ENCODE measurements at regions not wholly inside any gene's neighbourhood (a gene's known extent, or its start where the extent isn't known, plus 50 kb on each side); places are given as distances from the start of the nearest gene placed in this dataset.

DNA sequence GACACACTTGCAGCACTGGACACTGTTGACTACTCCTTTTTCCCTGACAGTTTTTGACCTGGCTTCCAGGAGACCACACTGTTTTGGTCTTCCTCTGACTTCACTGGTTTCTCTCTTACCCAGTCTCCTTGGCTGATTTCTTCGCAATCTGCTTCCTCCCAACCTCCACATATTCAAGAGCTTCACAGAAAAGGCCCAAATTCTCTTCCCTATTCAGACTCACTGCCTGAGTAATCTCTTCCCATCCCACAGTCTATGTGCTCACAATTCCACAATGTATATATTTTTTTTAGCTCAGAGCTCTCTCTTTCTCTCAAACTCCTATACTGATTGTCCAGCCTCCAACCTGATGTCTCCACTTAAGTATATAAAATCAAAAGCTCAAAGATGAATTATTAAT is 115.4 kb downstream of the SINHCAF start:
- TF ChIP-seq, protein P1, sequence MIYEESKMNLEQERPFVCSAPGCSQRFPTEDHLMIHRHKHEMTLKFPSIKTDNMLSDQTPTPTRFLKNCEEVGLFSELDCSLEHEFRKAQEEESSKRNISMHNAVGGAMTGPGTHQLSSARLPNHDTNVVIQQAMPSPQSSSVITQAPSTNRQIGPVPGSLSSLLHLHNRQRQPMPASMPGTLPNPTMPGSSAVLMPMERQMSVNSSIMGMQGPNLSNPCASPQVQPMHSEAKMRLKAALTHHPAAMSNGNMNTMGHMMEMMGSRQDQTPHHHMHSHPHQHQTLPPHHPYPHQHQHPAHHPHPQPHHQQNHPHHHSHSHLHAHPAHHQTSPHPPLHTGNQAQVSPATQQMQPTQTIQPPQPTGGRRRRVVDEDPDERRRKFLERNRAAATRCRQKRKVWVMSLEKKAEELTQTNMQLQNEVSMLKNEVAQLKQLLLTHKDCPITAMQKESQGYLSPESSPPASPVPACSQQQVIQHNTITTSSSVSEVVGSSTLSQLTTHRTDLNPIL (CRISPR knock-in tag; IDR thresholded peaks at IDR 0.05; ENCODE audit: low read depth): no peak
- TF ChIP-seq CSDC2 (CRISPR knock-in tag; IDR thresholded peaks at IDR 0.05): no peak
- TF ChIP-seq, protein P2, sequence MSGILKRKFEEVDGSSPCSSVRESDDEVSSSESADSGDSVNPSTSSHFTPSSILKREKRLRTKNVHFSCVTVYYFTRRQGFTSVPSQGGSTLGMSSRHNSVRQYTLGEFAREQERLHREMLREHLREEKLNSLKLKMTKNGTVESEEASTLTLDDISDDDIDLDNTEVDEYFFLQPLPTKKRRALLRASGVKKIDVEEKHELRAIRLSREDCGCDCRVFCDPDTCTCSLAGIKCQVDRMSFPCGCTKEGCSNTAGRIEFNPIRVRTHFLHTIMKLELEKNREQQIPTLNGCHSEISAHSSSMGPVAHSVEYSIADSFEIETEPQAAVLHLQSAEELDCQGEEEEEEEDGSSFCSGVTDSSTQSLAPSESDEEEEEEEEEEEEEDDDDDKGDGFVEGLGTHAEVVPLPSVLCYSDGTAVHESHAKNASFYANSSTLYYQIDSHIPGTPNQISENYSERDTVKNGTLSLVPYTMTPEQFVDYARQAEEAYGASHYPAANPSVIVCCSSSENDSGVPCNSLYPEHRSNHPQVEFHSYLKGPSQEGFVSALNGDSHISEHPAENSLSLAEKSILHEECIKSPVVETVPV (CRISPR knock-in tag; IDR thresholded peaks at IDR 0.05): no peak
- no peak for TF ChIP-seq OSR1 (CRISPR knock-in tag; IDR thresholded peaks at IDR 0.05)
- TF ChIP-seq, protein P3, sequence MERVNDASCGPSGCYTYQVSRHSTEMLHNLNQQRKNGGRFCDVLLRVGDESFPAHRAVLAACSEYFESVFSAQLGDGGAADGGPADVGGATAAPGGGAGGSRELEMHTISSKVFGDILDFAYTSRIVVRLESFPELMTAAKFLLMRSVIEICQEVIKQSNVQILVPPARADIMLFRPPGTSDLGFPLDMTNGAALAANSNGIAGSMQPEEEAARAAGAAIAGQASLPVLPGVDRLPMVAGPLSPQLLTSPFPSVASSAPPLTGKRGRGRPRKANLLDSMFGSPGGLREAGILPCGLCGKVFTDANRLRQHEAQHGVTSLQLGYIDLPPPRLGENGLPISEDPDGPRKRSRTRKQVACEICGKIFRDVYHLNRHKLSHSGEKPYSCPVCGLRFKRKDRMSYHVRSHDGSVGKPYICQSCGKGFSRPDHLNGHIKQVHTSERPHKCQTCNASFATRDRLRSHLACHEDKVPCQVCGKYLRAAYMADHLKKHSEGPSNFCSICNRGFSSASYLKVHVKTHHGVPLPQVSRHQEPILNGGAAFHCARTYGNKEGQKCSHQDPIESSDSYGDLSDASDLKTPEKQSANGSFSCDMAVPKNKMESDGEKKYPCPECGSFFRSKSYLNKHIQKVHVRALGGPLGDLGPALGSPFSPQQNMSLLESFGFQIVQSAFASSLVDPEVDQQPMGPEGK (CRISPR knock-in tag; IDR thresholded peaks at IDR 0.05; ENCODE audit: borderline replicate concordance): no peak
- no peak for TF ChIP-seq SNAI2 (CRISPR knock-in tag; IDR thresholded peaks at IDR 0.05)
- TF ChIP-seq ZNF565 (CRISPR knock-in tag; conservative IDR thresholded peaks at IDR 0.05; ENCODE audit: low read depth): no peak
- no peak for TF ChIP-seq ESRRG (CRISPR knock-in tag; IDR thresholded peaks at IDR 0.05)
- TF ChIP-seq ARNTL (CRISPR knock-in tag; IDR thresholded peaks at IDR 0.05; ENCODE audit: borderline replicate concordance, low read depth): no peak
- no peak for TF ChIP-seq TOX (CRISPR knock-in tag; IDR thresholded peaks at IDR 0.05; ENCODE audit: borderline replicate concordance)
- no peak for TF ChIP-seq TCF4 (CRISPR knock-in tag; IDR thresholded peaks at IDR 0.05; ENCODE audit: borderline replicate concordance)
- TF ChIP-seq GLIS3 (CRISPR knock-in tag; IDR thresholded peaks at IDR 0.05): no peak
- TF ChIP-seq BACH2 (CRISPR knock-in tag; IDR thresholded peaks at IDR 0.05; ENCODE audit: borderline replicate concordance): no peak
- no peak for ATAC-seq

DNA sequence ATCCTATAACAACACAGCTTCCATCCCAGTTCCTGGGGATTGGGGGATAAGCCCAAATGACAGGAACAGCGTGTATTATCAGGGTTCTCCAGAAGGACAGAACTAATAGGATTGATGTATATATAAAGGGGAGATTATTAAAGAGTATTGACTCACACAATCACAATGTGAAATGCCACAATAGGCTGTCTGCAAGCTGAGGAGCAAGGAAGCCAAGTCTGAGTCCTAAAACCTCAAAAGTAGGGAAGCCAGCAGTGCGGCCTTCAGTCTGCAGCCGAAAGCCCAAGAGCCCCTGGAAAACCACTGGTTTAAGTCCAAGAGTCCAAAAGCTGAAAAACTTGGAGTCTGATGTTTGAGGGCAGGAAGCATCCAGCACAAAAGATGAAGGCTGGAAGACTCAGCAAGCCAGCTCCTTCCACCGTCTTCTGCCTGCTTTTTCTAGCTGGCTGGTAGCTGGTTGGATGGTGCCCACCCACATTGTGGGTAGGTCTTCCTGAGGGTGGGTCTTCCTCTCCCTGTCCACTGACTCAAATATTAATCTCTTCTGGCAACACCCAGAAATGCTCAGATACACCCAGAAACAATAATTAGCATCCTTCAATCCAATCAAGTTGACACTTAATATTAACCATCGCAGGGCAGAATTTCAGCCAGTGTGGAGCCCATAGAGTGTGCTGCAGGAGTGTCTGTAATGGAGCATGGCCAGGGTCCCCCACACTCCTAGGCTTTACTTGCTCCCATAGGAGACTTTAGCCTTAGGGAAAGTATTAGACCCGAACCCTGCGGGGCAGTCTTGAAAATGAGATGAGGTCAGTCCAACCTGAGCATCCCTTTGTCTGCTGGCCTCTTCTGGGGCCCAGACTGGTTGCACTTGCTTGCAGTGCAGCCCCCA is 111.1 kb downstream of the SINHCAF start:
- no peak for ATAC-seq
- no peak for TF ChIP-seq SNAI2 (CRISPR knock-in tag; IDR thresholded peaks at IDR 0.05)
- TF ChIP-seq, protein P4, sequence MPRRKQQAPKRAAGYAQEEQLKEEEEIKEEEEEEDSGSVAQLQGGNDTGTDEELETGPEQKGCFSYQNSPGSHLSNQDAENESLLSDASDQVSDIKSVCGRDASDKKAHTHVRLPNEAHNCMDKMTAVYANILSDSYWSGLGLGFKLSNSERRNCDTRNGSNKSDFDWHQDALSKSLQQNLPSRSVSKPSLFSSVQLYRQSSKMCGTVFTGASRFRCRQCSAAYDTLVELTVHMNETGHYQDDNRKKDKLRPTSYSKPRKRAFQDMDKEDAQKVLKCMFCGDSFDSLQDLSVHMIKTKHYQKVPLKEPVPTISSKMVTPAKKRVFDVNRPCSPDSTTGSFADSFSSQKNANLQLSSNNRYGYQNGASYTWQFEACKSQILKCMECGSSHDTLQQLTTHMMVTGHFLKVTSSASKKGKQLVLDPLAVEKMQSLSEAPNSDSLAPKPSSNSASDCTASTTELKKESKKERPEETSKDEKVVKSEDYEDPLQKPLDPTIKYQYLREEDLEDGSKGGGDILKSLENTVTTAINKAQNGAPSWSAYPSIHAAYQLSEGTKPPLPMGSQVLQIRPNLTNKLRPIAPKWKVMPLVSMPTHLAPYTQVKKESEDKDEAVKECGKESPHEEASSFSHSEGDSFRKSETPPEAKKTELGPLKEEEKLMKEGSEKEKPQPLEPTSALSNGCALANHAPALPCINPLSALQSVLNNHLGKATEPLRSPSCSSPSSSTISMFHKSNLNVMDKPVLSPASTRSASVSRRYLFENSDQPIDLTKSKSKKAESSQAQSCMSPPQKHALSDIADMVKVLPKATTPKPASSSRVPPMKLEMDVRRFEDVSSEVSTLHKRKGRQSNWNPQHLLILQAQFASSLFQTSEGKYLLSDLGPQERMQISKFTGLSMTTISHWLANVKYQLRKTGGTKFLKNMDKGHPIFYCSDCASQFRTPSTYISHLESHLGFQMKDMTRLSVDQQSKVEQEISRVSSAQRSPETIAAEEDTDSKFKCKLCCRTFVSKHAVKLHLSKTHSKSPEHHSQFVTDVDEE (CRISPR knock-in tag; IDR thresholded peaks at IDR 0.05): no peak
- TF ChIP-seq, protein P2 (CRISPR knock-in tag; IDR thresholded peaks at IDR 0.05): no peak
- no peak for TF ChIP-seq GLIS3 (CRISPR knock-in tag; IDR thresholded peaks at IDR 0.05)
- no peak for TF ChIP-seq TCF4 (CRISPR knock-in tag; IDR thresholded peaks at IDR 0.05; ENCODE audit: borderline replicate concordance)
- TF ChIP-seq PPARA (CRISPR knock-in tag; IDR thresholded peaks at IDR 0.05; ENCODE audit: borderline replicate concordance): no peak

DNA sequence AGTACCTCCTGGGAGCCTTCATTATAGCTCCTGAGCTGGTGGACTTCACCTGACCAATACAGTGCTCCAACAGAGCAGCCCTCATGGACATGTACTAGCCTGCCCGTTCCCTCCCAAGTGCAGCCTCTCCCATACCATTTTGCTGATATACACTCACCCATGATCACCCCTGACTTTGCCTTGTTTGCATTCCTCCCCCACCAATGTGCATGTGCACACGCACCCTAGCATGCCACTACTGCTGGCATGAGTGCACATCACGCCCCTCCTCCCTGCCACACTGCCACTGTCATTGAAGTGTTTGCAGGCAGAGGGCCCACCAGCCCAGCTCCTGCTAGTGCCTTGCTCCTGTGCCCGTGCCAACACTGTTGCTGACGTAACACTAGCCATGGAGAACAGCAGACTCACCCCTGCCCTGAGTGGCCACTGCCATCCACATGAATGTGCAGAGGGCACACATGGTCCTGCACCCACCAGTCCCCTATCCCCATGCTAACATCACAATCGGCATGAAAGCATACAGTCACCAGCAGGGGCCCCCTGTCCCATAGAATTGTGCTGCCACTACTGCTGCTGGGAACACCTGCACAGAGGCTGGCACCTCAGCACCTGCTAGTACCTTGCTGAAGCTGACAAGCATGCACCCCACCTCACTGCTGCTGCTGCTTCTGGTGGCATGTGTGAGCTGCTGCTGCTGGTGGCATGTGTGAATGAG is 110.3 kb downstream of the SINHCAF start:
- TF ChIP-seq, protein P2 (CRISPR knock-in tag; IDR thresholded peaks at IDR 0.05): no peak
- no peak for TF ChIP-seq ZC3H10 (CRISPR knock-in tag; IDR thresholded peaks at IDR 0.05)
- no peak; the same call in 2 of the 3 replicates for ATAC-seq

Data from SK-N-SH treated with all-trans-retinoic acid at 6 μM for 48 hours (cell line).